Immature natural killer cell (primary cell): ENCODE measurements at regions not wholly inside any gene's neighbourhood (a gene's known extent, or its start where the extent isn't known, plus 50 kb on each side); places are given as distances from the start of the nearest gene placed in this dataset.

Experiments used
- DNase-seq, 3 donors: peaks; one replicate each; pipeline ENCODE4 v3.0.0; 2022; ENCODE audit warnings: mixed read lengths in 1 of 3
- H3K27ac Mint-ChIP-seq, 6 donors: one replicate each; pipeline ENCODE4 v1.8.0; 2020; ENCODE audit warnings: mixed read lengths in 6 of 6, mild to moderate bottlenecking in 5 of 6, inconsistent platforms in 4 of 6, moderate library complexity in 3 of 6
- H3K27me3 Mint-ChIP-seq, 3 donors: one replicate each; pipeline ENCODE4 v1.8.0; 2020 to 2021; ENCODE audit warnings: low read depth in 3 of 3, mild to moderate bottlenecking in 3 of 3, mixed read lengths in 3 of 3, moderate library complexity in 3 of 3, inconsistent platforms in 1 of 3
- H3K36me3 Mint-ChIP-seq, 3 donors: one replicate each; pipeline ENCODE4 v1.8.0; 2020; ENCODE audit warnings: mixed read lengths in 3 of 3, inconsistent platforms in 2 of 3, mild to moderate bottlenecking in 2 of 3
- H3K4me1 Mint-ChIP-seq, 2 donors: one replicate each; pipeline ENCODE4 v1.8.0; 2020; ENCODE audit warnings: inconsistent platforms in 2 of 2, mild to moderate bottlenecking in 2 of 2, mixed read lengths in 2 of 2, moderate library complexity in 1 of 2
- H3K4me3 Mint-ChIP-seq, 5 donors: one replicate each; pipeline ENCODE4 v1.8.0; 2020; ENCODE audit warnings: mild to moderate bottlenecking in 5 of 5, mixed read lengths in 5 of 5, inconsistent platforms in 3 of 5, moderate library complexity in 3 of 5
- H3K9me3 Mint-ChIP-seq, 6 donors: one replicate each; pipeline ENCODE4 v1.8.0; 2020; ENCODE audit warnings: mild to moderate bottlenecking in 6 of 6, mixed read lengths in 6 of 6, inconsistent platforms in 4 of 6, moderate library complexity in 3 of 6

DNA sequence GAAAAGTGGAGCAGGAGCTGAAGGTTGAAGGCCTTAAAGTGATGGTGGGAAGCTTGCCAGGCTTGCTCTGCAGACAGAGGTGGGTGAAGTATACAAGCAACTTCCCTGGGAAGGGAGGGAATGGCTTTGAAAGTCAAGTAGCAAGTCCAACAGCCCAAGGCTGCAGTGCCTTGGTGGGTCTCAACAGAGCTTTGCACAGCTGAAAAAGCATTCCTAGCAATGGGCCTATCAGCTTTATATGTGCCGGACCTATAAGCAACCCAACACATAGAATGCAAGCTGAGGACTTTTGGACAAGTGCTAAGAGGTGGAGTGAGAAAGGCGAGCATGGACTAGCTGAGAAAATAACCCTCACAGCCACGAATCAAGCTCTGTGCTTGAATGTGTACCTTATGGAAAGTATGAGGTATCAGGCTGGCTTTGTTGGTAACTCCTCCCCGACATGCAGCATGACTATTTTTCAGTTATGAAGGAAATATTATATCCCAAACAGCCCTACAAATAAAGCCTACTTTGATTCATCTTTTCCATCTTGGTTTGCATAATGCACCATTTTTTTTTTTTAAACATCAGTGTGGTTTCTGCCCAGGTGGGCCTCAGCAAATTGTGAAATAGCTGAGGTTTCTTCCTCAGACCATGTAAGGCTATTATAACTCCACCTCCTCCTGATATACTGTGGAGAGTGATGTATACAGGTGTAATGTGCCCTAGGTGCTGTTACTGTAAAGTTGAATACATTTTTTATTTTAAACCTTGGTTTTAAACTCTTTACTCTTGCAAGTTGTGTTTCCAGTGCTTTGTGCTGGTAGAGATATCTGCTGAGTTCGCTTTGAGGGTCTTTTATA is 241.4 kb upstream of the CXCR4 start:
- DNase-seq = no peak
- no peak overlapping the region for H3K27ac Mint-ChIP-seq
- peaks cover 0 to 6% (median 1%) of the 10 kb centered on the region in 3 donors for H3K27me3 Mint-ChIP-seq
- no peaks in the 10 kb centered on the region for H3K36me3 Mint-ChIP-seq
- peaks cover 0 to 2% of the 10 kb centered on the region in 2 donors for H3K4me1 Mint-ChIP-seq
- no peak overlapping the region for H3K4me3 Mint-ChIP-seq
- no peaks in the 10 kb centered on the region for H3K9me3 Mint-ChIP-seq

GRCh38 chr2:136358576-136358975 is 240.6 kb upstream of the CXCR4 start:
- no peak overlapping the region for H3K27ac Mint-ChIP-seq
- DNase-seq = no peak
- peaks cover 0 to 2% of the 10 kb centered on the region in 2 donors for H3K4me1 Mint-ChIP-seq
- H3K9me3 Mint-ChIP-seq = no peaks in the 10 kb centered on the region
- no peak overlapping the region for H3K4me3 Mint-ChIP-seq
- peaks cover 0 to 6% (median 1%) of the 10 kb centered on the region in 3 donors for H3K27me3 Mint-ChIP-seq
- no peaks in the 10 kb centered on the region for H3K36me3 Mint-ChIP-seq

- H3K9me3 Mint-ChIP-seq = no peaks in the 10 kb centered on the region
- no peaks in the 10 kb centered on the region for H3K36me3 Mint-ChIP-seq
- no peak overlapping the region for H3K4me3 Mint-ChIP-seq
- H3K4me1 Mint-ChIP-seq = no peaks in the 10 kb centered on the region
- H3K27me3 Mint-ChIP-seq = peaks cover 0 to 6% (median 0%) of the 10 kb centered on the region in 3 donors
- no peak for DNase-seq
- H3K27ac Mint-ChIP-seq = peak overlapping the region in 2 of 6 donors; percentile 59 to 62
These were observed 239.0 kb upstream of the CXCR4 start for GRCh38 chr2:136357007-136357380.

- H3K4me1 Mint-ChIP-seq = no peaks in the 10 kb centered on the region
- H3K36me3 Mint-ChIP-seq = no peaks in the 10 kb centered on the region
- no peak overlapping the region for H3K4me3 Mint-ChIP-seq
- no peak for DNase-seq
- no peaks in the 10 kb centered on the region for H3K9me3 Mint-ChIP-seq
- peaks cover 0 to 6% (median 0%) of the 10 kb centered on the region in 3 donors for H3K27me3 Mint-ChIP-seq
- peak overlapping the region in 2 of 6 donors; percentile 59 to 62 for H3K27ac Mint-ChIP-seq
These were observed 238.4 kb upstream of the CXCR4 start for GRCh38 chr2:136356125-136357006.

DNA sequence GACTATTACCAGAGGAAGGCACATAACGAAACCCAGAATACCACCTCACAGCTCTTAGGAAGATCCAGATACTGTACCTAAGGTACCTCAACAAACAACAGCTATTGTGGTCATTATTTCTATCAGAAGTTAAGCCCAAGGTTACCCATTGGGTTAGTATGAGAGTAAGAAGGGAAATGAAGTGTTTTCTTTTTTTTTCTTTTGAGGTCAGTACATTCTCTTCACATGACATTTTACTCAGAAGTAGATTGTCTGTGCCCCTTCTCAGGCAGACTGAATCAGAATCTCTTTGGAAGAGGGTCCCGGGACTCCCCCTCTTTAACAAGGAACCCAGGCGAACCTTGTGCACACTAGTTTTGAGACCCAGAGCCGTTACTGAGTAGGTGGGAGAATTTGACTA is 233.7 kb upstream of the CXCR4 start:
- Mint-ChIP-seq H3K36me3 (no peaks in the 10 kb centered on the region), H3K27me3 (peaks cover 0 to 3% (median 0%) of the 10 kb centered on the region in 3 donors), H3K4me1 (no peaks in the 10 kb centered on the region)

DNA sequence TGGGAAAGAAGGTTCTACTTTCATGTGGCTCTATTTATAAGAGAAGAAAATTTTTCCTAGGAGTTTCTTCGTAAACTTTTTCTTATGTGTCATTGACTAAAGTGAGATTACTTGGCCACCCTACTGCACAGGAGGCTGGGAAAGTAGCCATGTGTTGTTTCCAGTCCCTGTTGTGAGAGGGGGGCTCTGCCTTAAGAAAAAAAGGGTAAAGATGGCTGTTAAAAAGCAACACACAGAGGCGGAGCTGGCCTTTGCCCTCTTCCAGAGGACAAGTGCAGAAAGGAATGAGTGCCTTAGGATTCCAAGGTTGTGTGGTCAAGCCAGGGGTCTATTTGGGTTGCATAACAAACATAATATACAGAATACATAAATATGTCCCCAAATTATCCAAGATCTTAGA is 230.0 kb upstream of the CXCR4 start:
- no peaks in the 10 kb centered on the region for H3K4me1 Mint-ChIP-seq
- no peak overlapping the region for H3K4me3 Mint-ChIP-seq
- no peak overlapping the region for H3K27ac Mint-ChIP-seq
- H3K27me3 Mint-ChIP-seq = peaks cover 0 to 2% (median 0%) of the 10 kb centered on the region in 3 donors
- H3K9me3 Mint-ChIP-seq = peaks cover 0 to 8% (median 0%) of the 10 kb centered on the region in 6 donors
- DNase-seq = no peak
- H3K36me3 Mint-ChIP-seq = no peaks in the 10 kb centered on the region

More for the DNA sequence above, 233.7 kb upstream of the CXCR4 start:
- no peak overlapping the region for H3K27ac Mint-ChIP-seq
- H3K9me3 Mint-ChIP-seq = peaks cover 0 to 8% (median 0%) of the 10 kb centered on the region in 6 donors
- no peak overlapping the region for H3K4me3 Mint-ChIP-seq
- no peak for DNase-seq

DNA sequence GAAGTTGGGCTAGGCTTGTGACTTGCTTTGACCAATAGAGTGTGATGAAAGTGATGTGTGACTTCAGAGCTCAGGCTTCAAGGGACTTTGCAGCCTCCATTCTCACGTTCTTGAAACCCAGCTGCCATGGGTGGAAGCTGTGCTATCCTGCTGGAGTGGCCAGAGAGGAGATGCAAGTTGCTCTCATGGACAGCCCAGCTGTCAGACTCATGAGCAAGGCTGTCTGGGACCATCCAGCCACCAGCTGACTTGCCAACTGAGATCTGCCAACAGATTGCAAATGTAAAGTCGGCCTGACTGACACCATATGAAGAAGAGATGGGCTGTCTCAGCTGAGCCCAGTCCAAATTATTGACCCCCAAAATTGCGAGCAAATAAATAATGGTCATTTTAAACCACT is 226.4 kb upstream of the CXCR4 start:
- H3K4me3 Mint-ChIP-seq = no peak overlapping the region
- H3K4me1 Mint-ChIP-seq = no peaks in the 10 kb centered on the region
- no peaks in the 10 kb centered on the region for H3K36me3 Mint-ChIP-seq
- H3K27ac Mint-ChIP-seq = no peak overlapping the region
- peaks cover 0 to 2% (median 0%) of the 10 kb centered on the region in 3 donors for H3K27me3 Mint-ChIP-seq
- DNase-seq = no peak
- no peaks in the 10 kb centered on the region for H3K9me3 Mint-ChIP-seq

- H3K27ac Mint-ChIP-seq = no peak overlapping the region
These were observed 224.2 kb upstream of the CXCR4 start for GRCh38 chr2:136342138-136342537.

DNA sequence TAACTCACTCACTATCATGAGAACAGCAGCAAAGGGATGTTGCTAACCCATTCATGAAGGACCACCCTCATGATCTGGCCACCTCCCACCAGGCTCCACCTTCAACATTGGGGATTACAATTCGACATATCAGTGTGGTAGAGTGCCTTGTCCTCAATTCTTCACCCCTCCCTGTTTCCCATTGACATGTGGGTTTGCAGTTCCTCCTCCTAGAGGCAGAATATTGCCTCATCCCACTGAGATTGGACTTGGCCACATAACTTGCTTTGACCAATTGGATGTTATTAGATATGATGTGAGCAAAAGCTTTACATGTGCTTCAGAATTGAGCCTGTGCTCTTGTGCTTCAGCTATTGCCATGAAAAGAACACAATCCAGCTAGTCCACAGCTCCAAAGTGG is 217.0 kb upstream of the CXCR4 start:
- no peak overlapping the region for H3K27ac Mint-ChIP-seq
- H3K9me3 Mint-ChIP-seq = no peaks in the 10 kb centered on the region
- no peaks in the 10 kb centered on the region for H3K36me3 Mint-ChIP-seq
- DNase-seq = no peak
- H3K4me3 Mint-ChIP-seq = no peak overlapping the region
- H3K4me1 Mint-ChIP-seq = no peaks in the 10 kb centered on the region
- H3K27me3 Mint-ChIP-seq = peaks cover 0 to 5% (median 3%) of the 10 kb centered on the region in 3 donors

More at GRCh38 chr2:136342138-136342537, 224.2 kb upstream of the CXCR4 start:
- Mint-ChIP-seq H3K4me1 (no peaks in the 10 kb centered on the region), H3K27me3 (peaks cover 0 to 2% (median 0%) of the 10 kb centered on the region in 3 donors), H3K4me3 (no peak overlapping the region), H3K9me3 (no peaks in the 10 kb centered on the region), H3K36me3 (no peaks in the 10 kb centered on the region)
- DNase-seq = no peak

GRCh38 chr2:136332436-136333095 is 214.6 kb upstream of the CXCR4 start:
- Mint-ChIP-seq H3K36me3 (no peaks in the 10 kb centered on the region), H3K27ac (peak overlapping the region in 1 of 6 donors; percentile 71), H3K9me3 (no peaks in the 10 kb centered on the region), H3K4me1 (peaks cover 8 to 11% of the 10 kb centered on the region in 2 donors), H3K27me3 (peaks cover 0 to 5% (median 3%) of the 10 kb centered on the region in 3 donors), H3K4me3 (no peak overlapping the region)
- DNase-seq = no peak

GRCh38 chr2:136331226-136331625 is 213.3 kb upstream of the CXCR4 start:
- H3K27ac Mint-ChIP-seq = peak overlapping the region in 4 of 6 donors; percentile 42 to 85 (median 80)
- H3K27me3 Mint-ChIP-seq = peaks cover 6 to 9% (median 8%) of the 10 kb centered on the region in 3 donors
- no peaks in the 10 kb centered on the region for H3K36me3 Mint-ChIP-seq
- H3K9me3 Mint-ChIP-seq = no peaks in the 10 kb centered on the region
- peaks cover 18 to 21% of the 10 kb centered on the region in 2 donors for H3K4me1 Mint-ChIP-seq
- no peak overlapping the region for H3K4me3 Mint-ChIP-seq
- no peak for DNase-seq

DNA sequence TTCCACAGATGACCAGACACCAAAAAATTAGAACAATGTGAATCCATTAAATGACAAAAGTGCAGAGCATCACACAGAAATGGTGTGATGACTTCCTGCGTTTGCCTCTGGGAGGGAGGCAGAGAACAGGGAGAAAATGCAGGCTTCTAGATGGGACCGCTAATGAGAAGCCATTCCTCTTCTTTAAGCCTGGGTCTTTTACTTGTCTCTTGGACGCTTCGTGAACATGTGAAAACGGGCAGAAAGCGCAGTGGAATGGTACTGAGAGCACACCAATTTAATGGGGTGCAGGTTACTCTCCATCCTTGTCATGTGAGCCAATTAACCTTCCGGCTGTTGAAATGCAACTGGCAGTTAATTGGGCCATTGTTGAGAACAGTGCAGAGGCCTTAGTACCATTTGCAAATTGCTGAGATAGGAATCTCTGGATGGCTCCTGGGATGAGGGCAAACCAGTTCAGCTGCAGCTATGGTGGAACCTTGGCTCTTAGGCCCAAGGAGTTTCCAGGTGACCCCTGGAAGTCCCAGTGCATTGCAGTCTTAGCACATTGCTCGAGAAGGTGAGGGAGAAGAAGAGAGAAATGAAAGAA is 210.4 kb upstream of the CXCR4 start:
- H3K27me3 Mint-ChIP-seq = peaks cover 5 to 13% (median 6%) of the 10 kb centered on the region in 3 donors
- H3K4me3 Mint-ChIP-seq = peak overlapping the region in 2 of 5 donors; percentile 76 to 84
- H3K36me3 Mint-ChIP-seq = no peaks in the 10 kb centered on the region
- H3K9me3 Mint-ChIP-seq = no peaks in the 10 kb centered on the region
- H3K4me1 Mint-ChIP-seq = peaks cover 18 to 24% of the 10 kb centered on the region in 2 donors
- DNase-seq = no peak
- peak overlapping the region; percentile 89 to 97 (median 96) for H3K27ac Mint-ChIP-seq

- H3K4me1 Mint-ChIP-seq = peaks cover 18 to 24% of the 10 kb centered on the region in 2 donors
- H3K36me3 Mint-ChIP-seq = no peaks in the 10 kb centered on the region
- H3K4me3 Mint-ChIP-seq = peak overlapping the region; percentile 70 to 84 (median 80)
- H3K27me3 Mint-ChIP-seq = peaks cover 5 to 13% (median 6%) of the 10 kb centered on the region in 3 donors
- no peaks in the 10 kb centered on the region for H3K9me3 Mint-ChIP-seq
- peak; percentile 82 to 92 (median 83) for DNase-seq
- peak overlapping the region; percentile 89 to 97 (median 96) for H3K27ac Mint-ChIP-seq
These were observed 209.4 kb upstream of the CXCR4 start for GRCh38 chr2:136327162-136327852.
